ENCODE measurements at regions not wholly inside any gene's neighbourhood (a gene's known extent, or its start where the extent isn't known, plus 50 kb on each side); places are given as distances from the start of the nearest gene placed in this dataset.
"Not testable (repeated sequence)": the region's sequence is repeated elsewhere in the genome, so short reads cannot be mapped to it uniquely, and the experiment has no call there.

DNA sequence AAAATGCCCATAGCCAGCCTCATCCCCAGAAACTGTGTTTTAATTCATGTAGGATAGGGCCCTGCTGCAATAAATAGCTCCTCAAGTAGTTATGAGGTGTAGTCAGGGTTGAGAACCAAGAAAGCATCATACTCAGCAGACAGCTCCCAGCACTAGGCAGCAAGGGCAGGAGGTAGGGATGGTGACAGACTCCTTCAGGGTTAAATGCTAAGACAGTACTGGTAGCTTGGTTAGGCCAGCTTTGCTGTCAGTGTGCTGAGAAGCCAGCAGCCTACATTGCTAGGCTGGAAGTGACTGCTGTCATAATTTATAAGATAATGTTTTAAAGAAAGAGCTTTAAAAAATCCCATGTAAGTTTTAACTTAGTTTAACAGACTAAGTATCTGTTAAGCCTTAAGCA is 113.9 kb upstream of the IMMP2L start:
- no peak for DNase-seq (ENCODE audit: low spot score)

DNA sequence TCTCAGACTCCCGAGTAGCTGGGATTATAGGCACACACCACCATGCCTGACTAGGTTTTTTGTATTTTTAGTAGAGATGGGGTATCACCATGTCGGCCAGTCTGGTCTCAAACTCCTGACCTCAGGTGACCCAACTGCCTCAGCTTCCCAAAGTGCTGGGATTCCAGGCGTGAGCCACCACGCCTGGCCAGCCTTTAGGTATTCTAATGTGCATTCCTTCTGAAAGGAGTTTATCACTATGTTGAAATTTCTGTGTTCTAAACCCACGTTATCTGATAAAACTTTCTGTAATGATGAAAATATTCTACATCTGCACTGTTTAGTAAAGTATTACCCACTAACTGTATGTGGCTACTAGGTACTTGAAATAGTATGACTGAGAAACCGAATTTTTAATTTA is 110.6 kb upstream of the IMMP2L start:
- DNase-seq (ENCODE audit: low spot score), result no peak

DNA sequence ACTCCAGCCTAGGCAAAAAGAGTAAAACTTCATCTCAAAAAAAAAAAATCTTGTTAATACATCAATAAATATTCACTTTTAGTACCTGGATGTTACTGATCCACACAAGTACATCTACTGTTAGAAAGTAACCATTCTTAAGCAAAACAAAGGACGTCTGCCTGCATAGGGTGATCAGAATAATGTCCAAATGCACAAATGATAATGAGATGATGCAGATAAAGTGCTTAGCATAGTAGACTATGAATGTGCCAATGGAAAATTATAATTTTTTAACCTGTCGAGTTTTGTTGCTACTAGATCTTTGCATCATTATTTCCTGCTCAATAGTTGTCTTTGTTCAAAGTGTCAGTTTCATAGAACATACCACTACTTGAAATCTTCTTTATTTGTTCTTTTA is 109.6 kb upstream of the IMMP2L start:
- DNase-seq (ENCODE audit: low spot score), result no peak

DNA sequence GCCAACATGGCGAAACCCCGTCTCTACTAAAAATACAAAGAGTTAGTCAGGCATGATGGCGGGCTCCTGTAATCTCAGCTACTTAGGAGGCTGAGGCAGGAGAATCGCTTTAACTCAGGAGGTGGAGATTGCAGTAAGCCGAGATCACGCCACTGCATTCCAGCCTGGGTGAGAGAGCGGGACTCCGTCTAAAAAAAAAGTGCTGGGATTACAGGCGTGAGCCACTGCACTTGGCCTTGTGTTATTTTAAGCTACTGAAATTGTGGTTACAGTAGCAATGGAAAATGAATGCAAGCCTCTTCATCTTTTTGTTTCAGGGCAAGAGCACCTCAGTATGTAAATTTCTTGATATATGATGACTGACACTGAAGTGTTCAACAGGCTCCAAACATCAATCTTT is 106.4 kb upstream of the IMMP2L start:
- no peak for DNase-seq (ENCODE audit: low spot score)

DNA sequence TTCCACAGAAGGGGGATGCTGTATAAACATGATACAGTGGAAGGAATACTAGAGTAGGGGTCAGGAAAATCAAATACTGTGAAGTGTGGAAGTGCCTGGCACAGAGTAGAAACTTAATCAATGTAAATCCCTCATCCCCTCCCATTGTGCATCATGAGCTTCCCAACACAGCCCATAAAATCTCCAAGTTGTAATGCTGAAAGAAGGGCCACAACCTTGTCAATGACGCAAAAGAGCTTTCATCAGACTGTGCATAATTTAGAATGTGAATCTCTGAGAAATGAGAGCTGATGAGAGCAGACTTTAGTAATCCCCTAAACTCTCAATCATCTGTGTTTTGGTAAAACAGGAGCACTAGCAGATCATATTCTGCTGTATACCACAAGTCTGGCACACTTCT is 105.2 kb upstream of the IMMP2L start:
- DNase-seq (ENCODE audit: low spot score), result no peak

DNA sequence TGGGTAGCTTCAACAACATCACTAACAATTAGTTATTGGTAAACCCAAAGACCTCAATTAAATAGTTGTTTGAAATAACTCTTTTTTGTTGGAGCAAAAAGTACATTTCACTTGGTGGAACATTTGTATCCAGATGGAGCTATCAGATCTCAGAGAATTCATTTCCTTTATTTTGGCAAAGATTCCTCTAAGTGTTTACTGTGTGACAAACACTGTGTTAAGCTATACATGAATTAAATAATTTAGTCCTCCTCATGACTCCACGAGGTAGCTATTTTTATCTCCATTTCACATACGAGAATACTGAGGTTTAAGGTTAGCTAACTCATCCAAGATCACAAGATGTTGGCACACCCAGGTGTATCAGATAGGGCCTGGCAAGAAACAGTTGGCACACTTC is 104.0 kb upstream of the IMMP2L start:
- DNase-seq (ENCODE audit: low spot score), result no peak

DNA sequence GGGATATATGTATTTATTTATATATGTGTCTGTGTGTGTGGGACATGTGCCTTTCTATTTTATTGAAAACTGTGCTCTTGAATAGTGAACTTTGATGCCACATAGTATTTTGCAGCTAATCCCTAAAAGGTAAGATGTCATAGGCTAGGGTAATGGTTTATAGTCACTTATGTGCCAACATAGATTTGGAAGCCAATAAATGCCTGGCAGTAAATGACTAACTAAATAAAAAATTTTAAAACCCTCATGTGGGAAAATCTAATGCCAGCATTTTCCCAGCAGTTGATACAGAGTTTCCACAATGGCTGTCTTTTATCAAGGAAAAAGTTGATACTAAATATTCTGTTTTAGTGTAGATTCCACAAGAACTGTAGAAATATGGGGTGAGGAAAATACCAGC is 101.5 kb upstream of the IMMP2L start:
- no peak for DNase-seq (ENCODE audit: low spot score)

DNA sequence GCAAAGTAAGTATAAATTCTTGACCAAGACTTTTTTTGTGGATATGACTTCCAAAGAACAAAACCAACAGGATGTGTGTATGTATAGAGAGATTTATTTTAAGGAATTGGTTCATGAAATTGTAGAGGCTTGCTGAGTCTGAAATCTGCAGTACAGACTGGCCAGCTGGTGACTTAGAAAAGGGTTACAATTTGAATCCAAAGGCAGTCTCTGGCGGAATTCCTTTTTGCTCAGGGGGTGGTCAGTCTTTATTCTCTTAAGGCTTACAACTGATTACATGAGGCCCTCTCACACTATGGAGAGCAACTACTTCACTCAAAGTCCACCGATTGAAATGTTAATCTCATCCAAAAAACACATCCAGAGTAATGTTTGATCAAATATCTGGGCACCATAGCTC is 100.1 kb upstream of the IMMP2L start:
- no peak for DNase-seq (ENCODE audit: low spot score)

DNA sequence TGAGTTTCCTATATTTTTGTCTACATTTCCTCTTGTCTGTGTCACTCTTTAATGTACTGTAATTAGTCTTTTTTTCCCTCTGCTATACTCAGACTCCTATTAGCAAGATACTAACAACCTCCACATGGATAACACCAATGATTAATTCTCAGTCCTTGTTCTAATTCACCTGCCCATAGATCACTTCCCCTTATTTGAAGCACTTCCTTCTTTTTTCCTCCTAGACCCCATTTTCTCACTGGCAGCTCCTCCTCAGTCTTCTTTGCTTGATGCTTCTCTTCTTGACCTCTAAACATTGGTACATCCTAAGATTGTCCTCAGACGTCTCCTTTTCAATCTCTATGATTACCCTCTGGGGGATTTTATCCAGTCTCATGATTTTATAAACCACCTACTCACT is 98.2 kb upstream of the IMMP2L start:
- DNase-seq (ENCODE audit: low spot score), result no peak

DNA sequence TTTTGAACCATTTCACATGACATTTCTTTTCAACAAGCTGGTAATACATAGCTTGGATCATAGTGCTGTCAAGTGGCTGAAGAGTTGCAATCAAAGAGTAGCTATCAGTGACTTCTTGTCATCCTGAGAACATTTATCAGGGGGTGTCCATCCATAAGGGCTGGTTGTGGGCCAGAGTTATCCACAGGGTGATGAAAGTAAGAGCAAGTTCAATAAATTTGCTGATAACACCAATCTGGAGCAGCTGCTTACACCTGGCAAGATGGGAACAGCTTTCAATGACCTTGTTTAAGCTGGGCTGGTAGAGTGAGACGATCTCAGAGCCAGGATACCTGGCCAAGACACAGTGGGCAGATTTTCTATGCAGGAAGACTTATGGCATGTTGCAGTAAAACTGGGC is 96.3 kb upstream of the IMMP2L start:
- no peak for DNase-seq (ENCODE audit: low spot score)

DNA sequence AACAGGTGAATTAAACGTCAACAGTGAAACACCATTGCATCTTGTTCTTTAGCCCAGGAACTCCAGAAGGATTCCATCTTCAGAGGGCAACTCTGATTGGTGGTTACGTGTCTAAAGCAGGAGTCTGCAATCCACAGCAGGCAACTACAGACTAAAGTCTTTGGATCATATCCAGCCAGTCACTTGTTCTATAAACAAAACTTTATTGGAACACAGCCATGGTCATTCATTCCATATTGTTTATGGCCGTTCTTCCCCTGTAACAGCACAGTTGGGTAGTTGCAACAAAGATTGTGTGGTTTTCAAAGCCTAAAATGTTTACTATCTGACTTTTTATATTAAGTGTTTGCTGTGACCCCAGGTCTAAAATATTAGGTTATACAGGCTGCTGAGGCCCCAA is 94.7 kb upstream of the IMMP2L start:
- no peak for DNase-seq (ENCODE audit: low spot score)

DNA sequence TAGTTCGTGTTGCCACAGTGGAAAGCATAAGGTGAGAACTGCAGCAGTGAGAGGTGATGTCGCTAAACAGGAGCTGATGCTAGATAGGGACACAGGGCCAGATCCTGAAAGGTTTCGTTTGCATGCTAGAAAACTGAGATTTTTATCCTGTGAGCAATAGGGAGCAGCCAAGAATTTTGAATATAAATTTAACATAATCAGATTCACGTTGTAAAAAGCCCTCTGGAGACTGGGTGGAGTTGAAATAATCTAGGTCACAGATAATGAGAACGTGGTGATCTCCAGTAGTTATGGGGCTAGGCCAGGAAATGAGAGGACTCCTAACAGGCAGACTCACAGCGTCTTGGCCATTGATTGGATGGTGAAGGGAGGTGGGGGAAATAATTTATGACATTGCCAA is 92.1 kb upstream of the IMMP2L start:
- no peak for DNase-seq (ENCODE audit: low spot score)

DNA sequence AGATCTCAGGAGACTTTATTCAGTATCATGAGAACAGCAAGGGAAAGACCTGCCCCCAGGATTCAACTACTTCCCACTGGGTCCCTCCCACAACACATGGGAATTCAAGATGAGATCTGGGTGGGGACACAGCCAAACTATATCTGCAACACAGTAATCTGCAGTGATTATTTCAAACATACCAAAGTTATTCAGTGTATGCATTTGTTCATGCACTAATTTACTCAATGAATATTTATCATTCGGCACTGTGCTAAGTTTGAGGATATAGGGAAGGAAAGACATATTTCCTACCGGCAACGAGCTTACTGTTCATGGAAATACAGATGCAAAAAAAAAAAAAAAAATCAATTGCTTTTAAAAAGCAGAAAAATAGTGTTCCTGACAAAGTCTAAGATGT is 91.6 kb upstream of the IMMP2L start:
- no peak for DNase-seq (ENCODE audit: low spot score)

DNA sequence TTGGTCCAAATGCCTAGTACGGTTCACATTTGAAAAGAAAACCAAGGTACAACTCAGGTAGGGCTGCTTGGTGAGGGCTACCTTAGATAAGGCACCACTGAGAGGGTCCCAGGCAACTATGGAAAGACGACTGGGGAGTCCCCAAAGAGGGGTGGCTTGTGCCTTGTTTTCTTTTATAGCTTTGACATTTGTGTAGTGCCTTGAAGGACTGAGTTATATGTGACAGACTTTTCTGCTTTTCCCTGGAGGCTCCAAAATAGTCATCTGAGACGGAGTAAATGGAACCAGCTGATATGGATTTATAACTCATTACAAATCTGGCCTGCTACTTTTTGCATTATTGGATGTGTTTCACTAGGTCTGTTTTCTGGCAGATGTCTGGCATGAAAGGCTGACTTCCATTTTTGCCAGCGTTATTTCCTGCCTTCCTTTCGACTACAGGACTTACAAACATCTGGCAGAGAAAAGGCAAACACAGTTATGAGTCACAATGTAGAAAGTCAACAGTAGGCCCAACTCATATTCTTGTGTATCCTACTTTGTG is 88.2 kb upstream of the IMMP2L start:
- no peak for DNase-seq (ENCODE audit: low spot score)

DNA sequence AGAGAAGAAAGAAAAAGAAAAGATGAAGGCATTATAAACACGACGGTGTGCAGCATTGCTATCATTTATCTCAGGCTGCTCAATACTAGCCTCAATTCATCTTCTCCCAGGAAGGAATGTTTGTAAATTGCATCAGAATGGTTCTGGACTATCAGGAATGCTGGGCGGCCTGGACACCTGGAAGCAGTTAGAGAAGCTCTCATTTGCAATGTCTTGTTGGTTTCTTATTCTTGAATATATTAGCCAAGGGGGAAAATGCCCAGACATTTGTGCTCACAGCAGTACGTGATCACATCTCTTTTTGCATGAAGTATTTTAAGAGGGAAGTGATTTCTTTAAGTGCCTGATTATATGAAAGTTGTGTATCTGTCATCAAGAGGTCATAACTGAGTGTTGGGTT is 85.6 kb upstream of the IMMP2L start:
- no peak for DNase-seq (ENCODE audit: low spot score)

DNA sequence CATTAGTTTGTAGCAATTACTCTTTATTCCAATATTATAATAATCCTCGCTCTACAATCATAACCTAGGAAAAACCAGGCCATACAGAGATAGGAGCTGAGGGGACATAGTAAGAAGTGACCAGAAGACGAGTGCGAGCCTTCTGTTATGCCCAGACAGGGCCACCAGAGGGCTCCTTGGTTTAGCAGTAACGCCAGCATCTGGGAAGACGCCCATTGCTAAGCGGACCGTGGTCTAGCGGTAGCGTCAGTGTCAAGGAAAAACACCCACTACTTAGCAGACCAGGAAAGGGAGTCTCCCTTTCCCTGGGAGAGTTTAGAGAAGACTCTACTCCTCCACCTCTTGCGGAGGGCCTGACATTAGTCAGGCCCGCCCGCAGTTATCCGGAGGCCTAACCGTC is 82.3 kb upstream of the IMMP2L start:
- DNase-seq (ENCODE audit: low spot score), result not testable (repeated sequence)

DNA sequence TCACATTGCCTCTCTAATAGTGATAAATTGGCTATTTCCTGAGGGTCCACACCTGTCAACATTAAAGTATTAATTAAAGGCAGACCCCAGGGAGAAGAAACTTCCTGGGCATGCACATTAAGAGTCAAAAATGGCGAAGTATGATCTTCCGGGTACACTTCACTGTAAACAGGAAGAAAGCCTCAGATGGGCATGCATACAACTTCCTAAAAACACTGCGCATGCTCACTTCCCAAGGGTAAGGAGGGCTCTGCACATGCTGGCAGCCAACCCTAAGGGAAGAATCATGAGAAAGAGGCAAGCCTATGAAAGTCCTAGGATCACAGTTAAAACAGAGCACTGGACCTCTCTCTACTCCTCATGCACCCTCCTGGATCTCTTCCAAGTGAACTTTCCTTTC is 80.1 kb upstream of the IMMP2L start:
- no peak for DNase-seq (ENCODE audit: low spot score)

DNA sequence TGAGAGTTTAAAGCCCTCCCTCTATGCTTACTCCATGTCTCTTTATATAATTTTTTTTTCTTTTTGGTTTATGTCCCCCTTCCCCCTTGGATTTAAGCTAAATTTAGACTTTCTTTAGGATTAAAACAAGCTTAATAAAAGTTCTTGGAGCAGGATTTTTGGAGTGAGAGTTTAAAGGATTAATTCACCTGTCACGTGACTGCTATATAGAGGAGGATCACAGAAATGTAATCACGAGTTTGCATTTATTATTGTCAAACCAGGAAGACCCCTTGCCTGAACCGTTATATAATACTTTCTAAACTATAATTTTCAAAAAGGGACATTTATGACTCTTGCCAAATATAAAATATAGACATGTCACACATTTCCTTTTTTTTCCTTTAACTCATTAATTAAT is 78.1 kb upstream of the IMMP2L start:
- DNase-seq (ENCODE audit: low spot score), result no peak

DNA sequence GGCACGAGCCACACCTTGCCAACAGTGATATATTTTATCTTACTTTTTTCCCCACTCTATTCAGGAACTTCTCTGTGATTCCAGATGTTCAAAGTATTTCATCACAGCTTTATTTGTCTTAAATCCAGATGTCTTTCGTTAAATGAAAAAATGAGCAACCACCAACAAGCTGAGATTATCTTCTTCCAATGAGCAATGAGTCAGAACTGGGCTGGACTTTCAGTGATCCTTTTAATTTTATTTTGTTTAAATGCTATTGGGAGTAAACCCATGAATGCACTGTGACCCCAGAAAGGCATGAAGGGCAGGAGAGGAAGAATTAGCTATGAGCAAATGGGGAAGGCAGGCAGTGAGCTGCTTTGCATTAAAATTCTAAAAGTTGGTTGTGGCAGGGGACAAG is 77.6 kb upstream of the IMMP2L start:
- no peak for DNase-seq (ENCODE audit: low spot score)

DNA sequence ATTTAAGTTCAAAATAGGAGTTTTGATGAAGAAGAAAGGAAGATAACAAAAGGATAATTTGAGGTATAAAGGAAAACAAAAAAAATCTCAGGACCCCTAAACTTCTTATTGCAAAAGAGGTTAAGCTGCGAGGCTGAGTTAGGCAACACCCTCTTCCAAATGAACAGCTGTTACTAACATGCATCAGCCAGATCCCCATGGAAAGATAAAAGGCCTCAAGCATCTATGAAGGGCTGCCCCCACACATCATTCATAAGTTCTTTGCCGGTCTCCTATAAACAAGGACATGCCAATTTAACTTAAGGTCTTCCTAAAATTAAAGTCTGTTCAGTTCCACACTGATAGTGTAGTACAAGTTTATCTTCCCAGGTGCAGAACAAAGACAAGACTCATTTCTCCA is 75.8 kb upstream of the IMMP2L start:
- DNase-seq (ENCODE audit: low spot score), result peak; percentile 41

DNA sequence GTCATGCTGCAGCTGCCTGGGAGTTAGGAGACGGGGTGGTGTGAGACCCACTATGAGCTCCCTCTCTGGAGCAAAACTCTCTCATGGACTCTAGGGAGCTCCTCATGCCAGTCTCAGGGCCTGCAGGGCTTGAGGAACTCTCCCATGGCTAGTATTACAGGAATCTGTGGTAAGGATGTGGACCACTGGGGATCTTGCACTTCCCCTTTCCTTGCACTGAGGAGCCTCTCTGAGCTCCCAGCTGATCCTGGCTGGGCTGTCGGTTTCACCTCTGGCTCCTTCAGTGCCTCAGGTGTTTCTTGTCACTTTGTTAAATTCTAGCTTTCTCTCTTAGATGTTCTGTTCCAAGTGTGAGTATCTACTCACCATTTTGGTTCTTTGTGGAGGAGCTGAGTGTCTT is 71.6 kb upstream of the IMMP2L start:
- no peak for DNase-seq (ENCODE audit: low spot score)

DNA sequence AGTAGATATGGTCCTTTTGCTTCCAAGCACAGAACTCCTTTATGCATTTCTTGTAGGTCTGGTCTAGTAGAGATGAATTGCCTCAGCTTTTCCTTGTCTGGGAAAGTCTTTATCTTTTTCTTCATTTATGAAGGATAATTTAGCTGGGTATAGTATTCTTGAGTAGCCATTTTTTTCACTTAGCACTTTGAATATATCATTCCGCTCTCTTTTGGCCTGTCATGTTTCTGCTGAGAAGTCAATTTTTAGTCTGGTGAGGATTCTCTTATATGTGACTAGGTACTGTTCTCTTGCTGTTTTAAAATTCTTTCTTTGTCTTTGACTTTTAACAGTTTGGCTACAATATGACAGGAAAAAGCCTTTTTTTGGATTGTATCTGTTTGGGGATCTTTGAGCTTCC is 68.6 kb upstream of the IMMP2L start:
- DNase-seq (ENCODE audit: low spot score), result no peak

DNA sequence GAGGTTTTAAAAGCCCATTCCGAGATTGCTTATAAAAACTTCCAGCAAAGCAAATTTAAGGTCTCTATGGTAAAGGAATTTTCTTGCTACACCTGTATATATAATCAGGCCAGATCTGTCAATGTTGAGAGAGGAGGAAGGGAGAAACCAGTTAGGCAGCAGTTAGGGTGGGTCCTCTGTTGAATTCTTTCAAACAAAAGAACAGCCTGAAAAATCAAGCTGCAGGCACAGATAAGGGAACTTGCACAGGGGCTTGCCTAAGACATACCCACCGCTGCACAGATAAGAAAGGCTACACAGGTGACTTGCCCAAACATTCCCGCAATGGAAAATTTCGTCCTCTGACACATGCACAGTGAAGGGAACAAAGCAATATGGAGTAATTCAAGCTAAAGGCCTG is 59.8 kb upstream of the IMMP2L start:
- no peak for DNase-seq (ENCODE audit: low spot score)
